NCI-H1694 treated with DMSO at 0.1 percent for 48 hours (cell line): ENCODE measurements at regions not wholly inside any gene's neighbourhood (a gene's known extent, or its start where the extent isn't known, plus 50 kb on each side); places are given as distances from the start of the nearest gene placed in this dataset.
"Not testable (repeated sequence)": the region's sequence is repeated elsewhere in the genome, so short reads cannot be mapped to it uniquely, and the experiment has no call there.

Experiments
- DNase-seq: peaks from one replicate; lab custom pipeline; 2025; lab: John Stamatoyannopoulos, UW

DNA sequence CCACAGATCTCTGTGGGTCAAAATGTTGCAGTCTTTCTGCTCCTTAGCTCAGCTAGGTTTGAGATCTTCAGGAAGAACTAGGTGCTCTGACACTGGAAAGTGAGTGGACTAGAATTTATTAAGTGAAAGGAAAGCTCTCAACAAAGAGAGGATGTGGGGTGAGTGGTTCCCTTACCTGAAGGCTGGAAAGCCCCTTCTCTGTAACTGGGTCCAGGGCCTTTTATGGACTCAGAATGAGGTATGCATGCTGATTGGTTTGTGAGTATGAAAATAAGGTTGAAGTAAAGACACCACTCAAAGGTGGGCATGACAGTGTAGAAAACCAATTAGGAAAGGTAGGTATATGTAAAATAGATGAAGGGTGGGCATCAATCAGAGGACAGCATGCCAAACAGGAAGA, 485.5 kb downstream of the CD109 start:
- no peak for DNase-seq

DNA sequence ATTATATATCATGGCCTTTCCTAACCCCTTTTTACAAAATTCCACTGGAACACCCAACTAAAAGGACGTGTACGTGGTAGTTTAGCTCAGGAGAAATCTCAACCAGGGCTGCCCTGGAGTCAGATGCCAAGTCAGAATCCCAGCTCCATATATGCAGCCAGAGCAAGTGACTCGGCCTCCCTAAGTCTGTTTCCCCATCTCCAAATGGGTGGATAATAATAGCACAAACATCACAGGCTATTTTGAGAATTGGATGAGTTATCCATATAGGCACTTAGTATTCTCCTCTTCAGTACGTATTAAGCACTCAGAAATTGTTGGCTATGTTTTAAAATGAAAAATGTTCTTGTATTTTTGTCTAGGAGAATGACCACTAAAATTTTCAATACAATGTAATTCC, 481.5 kb downstream of the CD109 start:
- no peak for DNase-seq

DNA sequence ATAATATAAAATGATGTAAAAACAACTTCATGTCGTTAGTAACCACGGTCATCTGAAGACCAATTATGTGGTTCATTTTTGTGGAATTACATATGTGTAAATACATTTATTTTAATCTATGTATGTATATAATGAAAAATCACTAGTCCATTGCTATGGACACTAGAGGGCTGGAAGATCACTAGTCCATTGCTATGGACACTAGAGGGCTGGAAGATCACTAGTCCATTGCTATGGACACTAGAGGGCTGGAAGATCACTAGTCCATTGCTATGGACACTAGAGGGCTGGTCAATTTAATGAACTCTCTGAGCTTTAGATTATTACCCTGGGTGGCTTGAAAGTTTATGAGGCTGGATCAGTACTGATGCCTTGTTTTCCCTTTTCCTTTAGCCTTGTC, 474.5 kb downstream of the CD109 start:
- not testable (repeated sequence) for DNase-seq

DNA sequence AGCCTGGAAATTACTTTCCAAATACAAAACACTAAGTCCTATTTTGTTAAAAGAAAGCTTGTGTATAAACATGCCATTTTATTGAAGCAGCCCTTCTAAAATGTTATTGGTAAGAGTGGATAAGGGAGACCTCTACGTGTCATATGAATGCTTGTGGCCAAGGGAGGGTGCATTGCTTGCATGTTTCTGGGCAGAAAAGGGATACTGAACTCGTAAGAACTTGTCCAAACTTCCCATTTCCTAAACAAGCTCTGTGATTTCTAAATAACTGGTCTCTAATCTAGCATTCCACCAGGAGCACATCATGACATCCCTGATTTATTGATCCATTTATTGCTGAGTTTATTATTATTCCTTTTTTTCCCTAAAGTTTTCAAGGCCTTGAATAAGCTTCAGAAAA, 474.1 kb downstream of the CD109 start:
- DNase-seq = no peak

DNA sequence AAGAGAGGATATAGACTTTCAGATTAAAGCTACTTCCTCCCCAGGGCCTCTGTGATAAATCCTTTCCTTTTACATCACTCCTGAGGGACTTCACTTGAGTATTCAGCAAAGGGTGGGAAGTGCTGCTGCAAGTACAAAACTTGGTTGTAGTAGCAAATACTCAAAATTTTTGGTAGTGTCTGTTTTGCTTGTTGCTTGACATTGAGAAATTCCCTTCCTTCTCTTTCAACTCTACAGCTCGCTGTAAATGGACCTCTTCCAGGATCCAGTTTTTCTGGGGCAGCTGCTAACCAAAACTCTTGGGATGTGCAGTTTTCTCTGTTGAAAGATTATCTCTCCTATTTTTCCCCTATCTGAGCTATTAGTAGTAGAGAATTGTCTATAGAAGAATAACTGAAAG, 472.0 kb downstream of the CD109 start:
- DNase-seq = no peak

DNA sequence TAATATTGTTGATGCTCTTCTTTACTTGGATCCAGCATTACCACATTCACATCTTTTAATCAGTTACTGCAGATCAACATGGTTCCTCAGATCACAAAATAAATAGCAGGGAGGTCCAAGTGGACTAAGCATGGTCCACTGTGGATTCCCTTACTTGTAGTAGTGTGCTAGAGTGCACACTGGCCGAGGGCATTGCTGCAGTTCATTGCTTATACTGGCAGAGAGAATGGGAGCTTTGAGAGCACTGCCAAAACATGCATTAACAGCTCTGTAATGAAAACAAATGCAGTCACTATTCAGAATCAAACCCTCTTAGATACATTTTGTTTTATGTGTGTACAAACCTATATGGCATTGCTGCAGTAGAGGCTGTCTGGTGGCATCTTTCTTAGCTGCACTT, 471.5 kb downstream of the CD109 start:
- DNase-seq = no peak

DNA sequence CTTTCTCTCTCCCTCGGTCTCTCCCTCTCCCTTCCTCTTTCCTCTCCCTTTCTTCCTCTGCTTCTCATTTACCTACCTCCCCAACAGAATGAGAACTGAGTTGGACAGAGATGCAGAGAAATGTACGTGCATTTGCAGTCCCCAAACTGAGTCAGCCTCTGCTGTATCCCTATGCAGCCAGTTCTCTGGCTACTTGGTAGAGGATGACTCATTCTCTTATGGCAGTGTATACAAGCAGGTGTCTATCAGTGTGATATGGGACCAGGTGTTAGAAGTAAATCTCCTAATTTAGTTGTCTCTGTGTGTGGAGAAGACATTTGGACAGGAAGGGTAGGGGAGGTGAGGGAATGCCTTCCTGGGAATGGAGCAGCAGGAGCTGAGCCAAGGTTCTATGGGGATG, 470.8 kb downstream of the CD109 start:
- DNase-seq = no peak

DNA sequence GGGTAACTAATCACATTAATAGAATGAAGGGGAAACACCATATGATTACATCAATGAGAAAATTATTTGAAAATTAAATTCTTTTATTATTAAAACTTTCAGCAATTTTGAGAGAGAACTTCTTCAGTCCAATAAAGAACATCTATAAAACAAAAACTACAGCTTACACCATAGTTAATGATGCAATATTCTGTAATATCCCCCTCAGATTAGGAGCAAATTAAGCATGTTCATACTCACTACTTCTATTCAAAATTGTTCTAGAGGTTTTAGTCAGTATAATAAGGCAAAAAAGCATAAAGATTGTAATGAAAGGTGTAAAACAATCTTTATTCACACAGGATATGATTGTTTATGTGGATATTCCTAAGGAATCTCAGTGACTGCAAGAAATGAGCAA, 465.4 kb downstream of the CD109 start:
- DNase-seq = no peak

DNA sequence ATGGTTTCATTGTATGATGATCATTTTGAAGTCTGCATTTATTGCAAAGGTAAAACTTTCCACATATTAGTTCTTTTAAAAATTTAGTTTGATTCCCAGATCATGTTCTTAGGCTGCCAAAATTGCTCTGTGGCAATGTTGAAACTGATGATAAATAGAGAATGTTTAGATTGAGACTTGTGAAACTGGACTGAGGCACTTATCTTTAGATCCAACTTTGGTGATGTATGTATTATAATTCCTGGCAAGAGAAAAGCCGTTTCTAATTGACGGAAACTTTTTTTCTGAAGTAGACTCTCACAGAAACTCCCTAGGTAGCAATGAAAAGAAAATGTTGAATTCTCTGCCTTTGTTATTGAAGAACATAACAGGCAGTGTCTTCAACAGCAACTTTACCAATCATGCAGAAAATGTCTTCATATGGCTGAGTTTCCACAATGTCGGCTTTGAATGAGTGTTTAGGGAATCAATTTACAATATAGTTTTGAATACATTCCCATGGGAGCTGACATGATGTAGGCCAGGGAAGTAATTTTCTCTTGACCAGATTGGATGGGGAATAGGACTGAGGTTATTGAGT, 456.2 kb downstream of the CD109 start:
- DNase-seq = no peak

DNA sequence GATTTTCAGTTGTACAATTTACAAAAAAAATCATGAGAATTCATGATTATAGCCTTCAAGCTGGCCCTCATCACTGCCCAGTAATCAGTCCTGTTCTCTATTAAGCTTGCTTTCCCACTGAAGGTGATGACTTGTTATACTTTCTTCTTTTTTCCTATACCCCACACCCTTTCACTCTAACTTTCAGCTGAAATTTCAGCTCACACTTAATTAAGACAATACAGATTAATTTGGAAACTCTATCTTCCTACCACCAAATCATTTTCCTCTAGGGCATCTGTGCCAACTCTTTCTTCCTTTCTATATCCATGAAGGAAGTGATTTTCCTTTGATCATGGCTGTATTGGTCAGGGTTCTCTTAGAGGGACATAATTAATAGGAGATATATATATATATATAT, 449.9 kb downstream of the CD109 start:
- no peak for DNase-seq

DNA sequence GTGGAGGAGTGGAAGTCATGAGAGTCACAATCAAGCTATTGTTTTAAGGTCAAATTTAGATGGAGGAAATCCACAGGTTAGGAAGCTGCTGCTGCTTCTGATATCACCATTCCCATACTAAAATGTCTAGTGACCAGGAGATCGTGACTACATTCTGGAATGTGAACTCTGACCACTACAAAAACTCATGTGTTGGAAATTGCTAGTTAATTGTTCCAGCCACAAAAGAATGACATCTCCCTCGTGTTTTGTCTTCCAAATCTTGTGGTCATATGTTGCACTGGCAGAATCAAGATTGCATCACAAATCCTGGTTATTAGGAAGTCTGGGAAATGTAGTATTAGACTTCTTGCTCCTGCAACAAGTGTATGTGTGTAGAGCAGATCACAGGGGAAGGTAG, 441.9 kb downstream of the CD109 start:
- DNase-seq = no peak

DNA sequence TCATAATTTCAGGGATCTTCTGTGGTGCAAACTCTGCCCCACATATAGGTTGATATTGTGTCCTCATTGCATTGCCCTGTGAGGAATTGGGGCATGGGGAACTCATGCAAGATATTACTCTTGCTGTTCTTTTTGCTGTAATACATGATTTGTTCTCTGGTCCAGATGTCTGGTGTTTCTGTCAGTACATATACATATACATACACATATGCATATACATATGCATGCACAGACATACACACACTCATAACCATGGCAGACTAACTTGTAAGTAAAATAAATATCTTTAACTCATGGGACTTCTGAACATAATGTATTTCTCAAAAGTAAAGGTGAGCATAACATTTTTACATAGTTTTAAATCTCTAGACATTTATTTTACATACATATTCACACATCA, 438.3 kb downstream of the CD109 start:
- no peak for DNase-seq

DNA sequence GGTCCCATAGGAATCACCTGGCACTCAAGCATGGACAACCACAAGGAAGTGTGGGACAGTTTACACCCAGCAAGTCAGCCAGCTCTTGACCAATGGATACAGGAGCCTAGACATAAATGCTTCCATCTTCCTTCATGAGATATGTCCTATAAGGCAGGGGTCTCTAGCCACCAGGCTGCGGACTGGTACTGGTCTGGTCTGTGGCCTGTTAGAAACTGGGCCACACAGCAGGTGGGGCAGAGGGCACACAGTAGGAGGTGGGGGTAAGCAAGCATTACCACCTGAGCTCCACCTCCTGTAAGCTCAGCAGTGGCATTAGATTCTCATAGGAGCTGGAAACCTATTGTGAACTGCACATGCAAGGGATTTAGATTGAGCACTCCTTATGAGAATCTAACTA, 437.1 kb downstream of the CD109 start:
- no peak for DNase-seq

DNA sequence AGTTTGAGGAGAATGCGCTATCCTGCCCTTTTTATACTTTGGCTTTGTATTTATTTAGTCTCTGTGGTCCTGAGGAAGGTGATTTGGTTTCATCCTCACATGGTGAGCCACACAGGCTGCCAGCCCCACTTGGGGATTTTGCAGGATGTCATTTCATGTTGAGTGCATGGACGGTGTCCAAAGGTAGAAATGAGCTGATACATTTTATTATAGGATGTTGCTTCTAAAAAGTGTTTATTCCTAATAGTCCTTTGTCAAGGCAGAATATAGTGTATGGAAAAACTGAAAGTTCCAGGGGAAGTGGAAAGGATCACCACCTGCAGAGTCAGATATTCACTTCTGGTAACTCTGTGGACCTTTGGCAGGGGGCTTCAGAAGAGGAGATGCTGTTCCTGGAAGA, 434.6 kb downstream of the CD109 start:
- no peak for DNase-seq

DNA sequence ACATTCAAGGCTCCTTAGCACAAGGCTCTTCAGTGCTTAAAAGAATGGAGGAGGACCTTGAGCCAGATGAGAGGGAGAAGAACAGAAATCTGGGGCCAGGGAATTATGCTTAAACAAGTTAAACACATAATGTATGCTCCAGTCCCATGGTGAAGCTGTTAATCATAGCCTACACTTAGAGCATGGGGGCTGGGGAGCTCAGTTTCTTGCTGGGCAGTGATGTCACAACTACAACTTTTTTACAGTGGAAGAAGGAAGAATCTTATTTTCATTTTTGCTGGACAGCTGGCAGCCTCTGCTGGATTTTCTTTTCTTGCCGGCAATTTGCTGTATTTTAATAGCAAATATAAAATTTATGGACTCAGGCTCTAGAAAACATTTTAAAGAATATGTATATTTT, 432.5 kb downstream of the CD109 start:
- DNase-seq = no peak

DNA sequence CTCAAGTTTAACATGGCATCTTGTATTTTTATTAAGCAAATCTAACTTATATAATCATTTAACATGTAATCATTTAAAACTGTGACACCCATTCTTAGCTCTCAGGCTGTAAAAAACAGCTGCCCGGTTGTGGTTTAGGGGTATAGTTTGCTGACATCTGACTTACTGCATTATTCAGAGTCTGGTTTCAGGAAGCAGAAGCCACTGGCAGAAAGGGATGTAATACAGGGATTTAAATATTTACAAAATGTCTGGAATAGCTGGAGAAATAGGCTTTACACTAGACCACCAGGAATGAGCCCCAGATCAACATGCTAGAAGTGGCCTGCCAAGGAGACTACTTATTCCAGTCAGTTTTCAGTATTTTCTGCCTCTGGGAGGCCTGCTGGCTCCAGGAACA, 421.1 kb downstream of the CD109 start:
- DNase-seq = no peak

DNA sequence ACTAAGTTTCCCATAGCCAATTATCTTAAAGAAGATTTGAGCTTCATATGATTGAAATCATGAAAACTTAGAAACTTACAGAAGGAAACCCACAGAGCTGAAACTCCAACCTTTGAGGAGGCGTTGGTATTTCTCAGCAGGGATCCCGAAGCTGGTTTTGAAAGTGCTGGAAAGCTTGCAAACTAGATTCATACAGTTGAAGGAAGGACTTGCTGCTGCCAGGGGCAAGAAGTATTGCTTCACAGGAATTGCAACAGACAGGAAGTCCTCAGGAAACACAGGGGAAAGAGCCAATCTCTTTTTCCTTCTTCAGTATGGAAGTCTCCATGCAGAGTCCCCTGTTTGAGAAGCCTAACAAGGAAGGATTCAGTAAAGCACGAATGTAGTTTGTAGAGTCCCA, 419.7 kb downstream of the CD109 start:
- DNase-seq = no peak

DNA sequence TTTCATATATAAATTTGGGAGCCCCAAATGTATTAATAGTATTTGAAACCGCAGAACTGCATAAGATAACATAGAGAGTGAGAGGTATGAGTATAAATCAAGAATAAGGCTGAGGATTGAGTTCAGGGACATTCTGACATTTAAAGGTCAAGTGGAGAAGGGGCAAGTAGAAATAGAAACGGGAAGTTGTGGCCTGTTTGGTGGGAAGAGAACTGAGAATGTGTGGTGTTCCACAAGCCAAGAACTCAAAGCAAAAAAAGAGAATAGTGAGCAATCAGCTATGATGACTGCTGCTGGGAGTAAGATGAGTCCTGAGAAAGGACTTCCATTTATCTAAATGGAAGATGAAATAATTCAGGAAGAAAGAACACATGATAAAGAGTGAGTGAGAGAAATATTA, 418.4 kb downstream of the CD109 start:
- DNase-seq = no peak

DNA sequence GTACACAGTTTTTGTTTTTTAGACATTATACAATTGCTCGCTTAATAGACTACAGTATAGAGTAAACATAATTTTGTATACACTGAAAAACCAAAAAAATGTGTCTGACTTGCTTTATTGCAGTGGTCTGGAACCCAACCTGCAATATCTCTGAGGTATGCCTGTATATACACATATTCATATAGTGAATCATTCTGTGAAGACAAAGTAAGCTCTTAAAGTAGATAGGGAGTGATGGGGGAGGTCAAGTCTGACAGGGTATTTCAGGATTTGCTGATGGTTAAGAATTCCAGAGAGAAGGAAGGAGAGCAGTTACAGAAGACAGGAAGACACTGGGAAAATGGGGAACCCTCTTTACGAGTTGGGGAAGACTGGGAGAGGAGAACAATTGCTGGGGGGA, 417.9 kb downstream of the CD109 start:
- no peak for DNase-seq

DNA sequence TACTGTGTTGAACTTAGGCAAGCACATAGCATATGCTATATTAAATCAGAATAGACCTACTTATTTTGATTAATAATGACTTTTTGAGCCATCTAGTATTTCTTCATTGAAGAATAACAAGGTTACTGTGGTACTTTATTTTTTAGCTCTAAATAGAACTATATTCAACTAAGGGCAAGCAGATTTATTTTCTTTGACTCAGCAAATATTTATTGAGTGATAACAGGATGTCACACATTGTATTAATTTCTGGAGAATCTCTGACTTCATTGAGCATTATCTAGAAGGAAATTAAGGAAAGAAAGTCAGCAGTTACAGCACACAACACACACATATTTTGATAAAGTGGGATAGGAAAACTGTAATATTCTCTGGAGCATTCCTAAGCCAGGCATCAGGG, 407.4 kb downstream of the CD109 start:
- DNase-seq = no peak

DNA sequence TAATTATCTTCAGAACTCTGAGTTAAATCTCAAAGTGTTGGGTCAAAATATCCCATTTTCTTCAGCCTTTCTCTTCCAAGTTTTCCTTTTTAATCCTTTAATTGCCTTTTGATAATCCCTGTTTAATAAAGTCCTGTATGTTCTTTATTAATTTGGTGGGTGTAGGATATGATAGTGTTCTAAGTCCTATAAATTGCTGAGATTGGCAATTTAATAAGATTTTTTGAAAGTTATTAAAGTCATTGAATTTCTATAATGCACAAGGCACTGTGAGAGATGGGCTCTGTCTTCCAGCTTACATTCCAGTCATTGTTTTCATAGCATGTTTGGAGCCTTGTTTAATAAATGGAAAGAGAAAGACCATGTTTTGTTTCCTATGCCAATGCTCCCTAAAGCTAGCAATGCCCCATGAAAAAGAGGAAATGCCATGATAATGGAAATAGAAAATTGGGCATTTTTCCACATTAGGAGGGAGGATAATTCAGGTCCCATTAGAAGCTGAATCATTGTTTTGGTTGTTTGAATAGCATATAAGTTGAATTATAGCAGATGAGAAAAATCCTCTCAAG, 404.8 kb downstream of the CD109 start:
- DNase-seq = no peak

DNA sequence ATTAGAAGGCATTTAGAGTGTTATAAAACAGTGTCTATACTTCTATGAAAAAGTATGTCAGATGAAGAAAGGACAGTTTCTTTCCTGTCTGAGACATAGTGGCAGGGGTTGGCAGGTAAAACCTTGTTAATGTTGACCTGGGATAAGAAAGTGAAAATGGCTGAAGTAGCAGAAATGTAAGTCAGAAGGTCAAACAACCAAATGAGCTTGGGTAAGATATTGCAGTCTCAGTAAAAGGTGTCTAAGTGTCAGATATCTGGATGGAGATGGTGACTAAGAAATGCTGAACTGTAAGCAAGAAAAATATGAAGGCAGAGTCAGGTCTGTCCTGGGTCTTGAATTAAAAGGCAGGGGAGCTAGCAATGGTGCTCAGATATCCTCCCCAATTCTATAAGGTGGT, 400.3 kb downstream of the CD109 start:
- no peak for DNase-seq

DNA sequence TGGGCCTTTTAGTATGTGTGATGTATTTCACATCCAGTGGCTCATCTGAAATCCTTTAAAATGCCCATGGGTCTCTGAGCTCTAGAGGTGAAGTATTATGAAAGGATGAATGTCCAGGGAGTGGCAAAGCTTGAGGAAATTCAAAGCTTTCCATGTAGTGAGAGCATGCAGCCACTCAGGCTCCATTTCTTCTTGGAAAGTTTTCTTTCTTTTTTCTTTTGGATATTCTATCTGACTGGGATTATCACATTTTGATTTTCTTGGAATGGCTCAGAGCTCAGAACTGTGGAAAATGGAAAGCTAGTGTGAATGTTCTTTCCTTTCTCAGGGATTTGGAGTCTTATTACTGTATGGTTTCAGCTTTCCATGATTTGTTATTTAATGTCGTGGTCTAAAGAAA, 397.4 kb downstream of the CD109 start:
- no peak for DNase-seq

DNA sequence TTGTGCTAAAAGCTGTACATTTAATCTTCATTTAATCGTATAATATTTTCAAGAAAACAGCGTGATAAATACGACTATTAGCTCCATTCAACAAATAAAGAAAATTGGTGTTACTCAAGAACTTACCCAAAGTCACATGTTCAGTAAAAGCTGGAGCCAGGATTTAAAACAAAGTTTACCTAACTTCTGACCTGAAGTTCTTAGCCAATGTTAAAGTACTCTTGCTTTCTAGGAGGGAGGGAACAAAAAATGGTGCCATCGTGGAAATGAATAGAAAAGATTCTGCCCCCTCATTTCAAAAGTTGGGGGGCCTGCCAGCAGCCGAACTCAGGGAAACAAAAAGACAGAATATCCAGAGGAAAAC, 395.8 kb downstream of the CD109 start:
- no peak for DNase-seq
